Parathyroid adenoma (tissue), 2 donors: ENCODE measurements at regions not wholly inside any gene's neighbourhood (a gene's known extent, or its start where the extent isn't known, plus 50 kb on each side); places are given as distances from the start of the nearest gene placed in this dataset.
"Not testable (repeated sequence)": the region's sequence is repeated elsewhere in the genome, so short reads cannot be mapped to it uniquely, and the experiment has no call there.

Experiments
- H2AFZ ChIP-seq: fragments of 300-600 bp; sonication (generic); one replicate; pipeline ENCODE4 v1.7.0; 2017; ENCODE audit warnings: antibody characterized with exemption, mild to moderate bottlenecking
- H3K27ac ChIP-seq: fragments of 300-600 bp; sonication (generic); one replicate; pipeline ENCODE4 v1.7.0; 2017
- H3K27me3 ChIP-seq: fragments of 300-600 bp; sonication (generic); one replicate; pipeline ENCODE4 v1.7.0; 2017; ENCODE audit warnings: low read length; ENCODE audit not compliant: control insufficient read depth, insufficient read depth
- H3K36me3 ChIP-seq: fragments of 300-600 bp; sonication (generic); one replicate; pipeline ENCODE4 v1.7.0; 2017; ENCODE audit warnings: low read length; ENCODE audit not compliant: control insufficient read depth, insufficient read depth
- H3K4me1 ChIP-seq: fragments of 300-600 bp; sonication (generic); one replicate; pipeline ENCODE4 v1.7.0; 2017; ENCODE audit warnings: control low read depth
- H3K4me2 ChIP-seq: fragments of 300-600 bp; sonication (generic); one replicate; pipeline ENCODE4 v1.7.0; 2017; ENCODE audit warnings: low read length
- H3K4me3 ChIP-seq: fragments of 300-600 bp; sonication (generic); one replicate; pipeline ENCODE4 v1.7.0; 2017; ENCODE audit warnings: low read depth, low read length
- H3K79me2 ChIP-seq: fragments of 300-600 bp; sonication (generic); one replicate; pipeline ENCODE4 v1.7.0; 2017; ENCODE audit warnings: control low read depth
- H3K9ac ChIP-seq: fragments of 300-600 bp; sonication (generic); one replicate; pipeline ENCODE4 v1.7.0; 2017; ENCODE audit warnings: mild to moderate bottlenecking
- H3K9me3 ChIP-seq: fragments of 300-600 bp; sonication (generic); one replicate; pipeline ENCODE4 v1.7.0; 2017; ENCODE audit warnings: low read length; ENCODE audit not compliant: control insufficient read depth
- CTCF ChIP-seq: fragments of 300-600 bp; sonication (generic); IDR thresholded peaks from one replicate; pipeline ENCODE4 v1.7.0; 2017; ENCODE audit warnings: antibody characterized with exemption, mild to moderate bottlenecking
- donor health status: primary hyperparathyroidism.

- no peaks in the 10 kb centered on the region for H3K79me2 ChIP-seq
- H3K27ac ChIP-seq: no peak overlapping the region
- H2AFZ ChIP-seq: no peak overlapping the region
- H3K9me3 ChIP-seq: no peaks in the 10 kb centered on the region
- H3K4me1 ChIP-seq: no peaks in the 10 kb centered on the region
- H3K36me3 ChIP-seq: no peaks in the 10 kb centered on the region
- no peak overlapping the region for H3K9ac ChIP-seq
- H3K4me3 ChIP-seq: no peak overlapping the region
- no peak overlapping the region for H3K4me2 ChIP-seq
- no peak for TF ChIP-seq CTCF
- peaks cover 2% of the 10 kb centered on the region for H3K27me3 ChIP-seq
These were observed 69.7 kb upstream of the RPL38 start for GRCh38 chr17:74133740-74134139.

GRCh38 chr17:74134234-74134633 is 69.2 kb upstream of the RPL38 start:
- H3K4me2 ChIP-seq, H3K27me3 ChIP-seq, H3K27ac ChIP-seq, H3K4me1 ChIP-seq, H3K79me2 ChIP-seq, H3K9ac ChIP-seq, H2AFZ ChIP-seq, H3K9me3 ChIP-seq, H3K36me3 ChIP-seq, H3K4me3 ChIP-seq: not testable (repeated sequence)

GRCh38 chr17:74134991-74135390 is 68.5 kb upstream of the RPL38 start:
- no peaks in the 10 kb centered on the region for H3K79me2 ChIP-seq
- no peaks in the 10 kb centered on the region for H3K36me3 ChIP-seq
- H2AFZ ChIP-seq: no peak overlapping the region
- no peaks in the 10 kb centered on the region for H3K27me3 ChIP-seq
- no peaks in the 10 kb centered on the region for H3K9me3 ChIP-seq
- H3K4me1 ChIP-seq: no peaks in the 10 kb centered on the region
- no peak overlapping the region for H3K9ac ChIP-seq
- no peak overlapping the region for H3K27ac ChIP-seq
- no peak overlapping the region for H3K4me2 ChIP-seq
- TF ChIP-seq CTCF: no peak
- H3K4me3 ChIP-seq: no peak overlapping the region

GRCh38 chr17:74135391-74136167 is 67.9 kb upstream of the RPL38 start:
- Histone ChIP-seq H3K4me1 (no peaks in the 10 kb centered on the region), H3K9me3 (no peaks in the 10 kb centered on the region), H3K27ac (no peak overlapping the region), H3K79me2 (no peaks in the 10 kb centered on the region), H3K36me3 (no peaks in the 10 kb centered on the region), H3K27me3 (no peaks in the 10 kb centered on the region), H3K4me2 (no peak overlapping the region), H3K9ac (no peak overlapping the region), H2AFZ (no peak overlapping the region), H3K4me3 (no peak overlapping the region)
- no peak for TF ChIP-seq CTCF

- Histone ChIP-seq H3K27me3 (no peaks in the 10 kb centered on the region), H3K9me3 (no peaks in the 10 kb centered on the region), H3K4me3 (no peak overlapping the region), H3K27ac (no peak overlapping the region), H3K4me1 (no peaks in the 10 kb centered on the region), H3K4me2 (no peak overlapping the region), H3K9ac (no peak overlapping the region), H2AFZ (no peak overlapping the region), H3K79me2 (no peaks in the 10 kb centered on the region), H3K36me3 (no peaks in the 10 kb centered on the region)
- no peak for TF ChIP-seq CTCF
These were observed 66.1 kb upstream of the RPL38 start for GRCh38 chr17:74137416-74137815.
